CD4-positive, alpha-beta T cell treated with Interleukin-2 at 100 ng/mL for 4 hours (primary cell): ENCODE measurements at regions not wholly inside any gene's neighbourhood (a gene's known extent, or its start where the extent isn't known, plus 50 kb on each side); places are given as distances from the start of the nearest gene placed in this dataset.

ENCODE experiments used
- DNase-seq: peaks from one replicate; pipeline ENCODE4 v3.0.0-alpha.2; 2020; ENCODE audit warnings: low spot score

- DNase-seq: no peak
Measured at GRCh38 chr4:41859087-41859486, 76.1 kb upstream of the TMEM33 start.

- DNase-seq: no peak
Measured at GRCh38 chr4:41857226-41857641, 78.0 kb upstream of the TMEM33 start.

- DNase-seq: no peak
Measured at GRCh38 chr4:41856797-41857196, 78.4 kb upstream of the TMEM33 start.

GRCh38 chr4:41853973-41854372 lies 81.3 kb upstream of the TMEM33 start:
- no peak for DNase-seq

- no peak for DNase-seq
Measured at GRCh38 chr4:41852229-41852628, 83.0 kb upstream of the TMEM33 start.

- DNase-seq: no peak
Measured at GRCh38 chr4:41851621-41852020, 83.6 kb upstream of the TMEM33 start.

- DNase-seq: no peak
Measured at GRCh38 chr4:41844327-41844726, 90.9 kb upstream of the TMEM33 start.

GRCh38 chr4:41839916-41840854 lies 91.7 kb upstream of the PHOX2B start:
- no peak for DNase-seq

- no peak for DNase-seq
Measured at GRCh38 chr4:41838590-41838989, 90.1 kb upstream of the PHOX2B start.

GRCh38 chr4:41835321-41835995 lies 86.9 kb upstream of the PHOX2B start:
- DNase-seq: no peak

- DNase-seq: no peak
Measured at GRCh38 chr4:41832961-41833360, 84.4 kb upstream of the PHOX2B start.

- DNase-seq: no peak
Measured at GRCh38 chr4:41822325-41822724, 73.8 kb upstream of the PHOX2B start.

GRCh38 chr4:41820473-41820872 lies 71.9 kb upstream of the PHOX2B start:
- DNase-seq: no peak

- DNase-seq: no peak
Measured at GRCh38 chr4:41819621-41820020, 71.1 kb upstream of the PHOX2B start.

GRCh38 chr4:41815473-41815872 lies 66.9 kb upstream of the PHOX2B start:
- DNase-seq: no peak

- DNase-seq: no peak
Measured at GRCh38 chr4:41814565-41814964, 66.0 kb upstream of the PHOX2B start.

- no peak for DNase-seq
Measured at GRCh38 chr4:41806807-41807206, 58.3 kb upstream of the PHOX2B start.

GRCh38 chr4:41802590-41802989 lies 54.1 kb upstream of the PHOX2B start:
- DNase-seq: no peak

- DNase-seq: no peak
Measured at GRCh38 chr4:41799126-41799525, 50.6 kb upstream of the PHOX2B start.
